ENCODE measurements at regions not wholly inside any gene's neighbourhood (a gene's known extent, or its start where the extent isn't known, plus 50 kb on each side); places are given as distances from the start of the nearest gene placed in this dataset.

- DNase-seq, result no peak
Measured at GRCh38 chr12:5200278-5201087, 156.8 kb downstream of the KCNA5 start.

- DNase-seq, result no peak
Measured at GRCh38 chr12:5201554-5202218, 158.0 kb downstream of the KCNA5 start.

GRCh38 chr12:5203274-5203673, 159.6 kb downstream of the KCNA5 start:
- DNase-seq, result no peak

GRCh38 chr12:5203720-5204119, 160.0 kb downstream of the KCNA5 start:
- no peak for DNase-seq

- no peak for DNase-seq
Measured at GRCh38 chr12:5204271-5204670, 160.6 kb downstream of the KCNA5 start.

GRCh38 chr12:5204831-5205230, 161.2 kb downstream of the KCNA5 start:
- no peak for DNase-seq

GRCh38 chr12:5206401-5207175, 162.9 kb downstream of the KCNA5 start:
- peak; percentile 10 to 31 for DNase-seq

- peak; percentile 89 to 96 for DNase-seq
Measured at GRCh38 chr12:5210179-5210922, 166.7 kb downstream of the KCNA5 start.

- no peak for DNase-seq
Measured at GRCh38 chr12:5210923-5211290, 167.2 kb downstream of the KCNA5 start.

GRCh38 chr12:5213336-5213735, 169.7 kb downstream of the KCNA5 start:
- DNase-seq, result no peak

- no peak for DNase-seq
Measured at GRCh38 chr12:5213990-5214389, 170.3 kb downstream of the KCNA5 start.

GRCh38 chr12:5217936-5218335, 174.3 kb downstream of the KCNA5 start:
- DNase-seq, result peak; percentile 35 to 45

- DNase-seq, result no peak
Measured at GRCh38 chr12:5220099-5220498, 176.4 kb downstream of the KCNA5 start.

- DNase-seq, result no peak
Measured at GRCh38 chr12:5220835-5221234, 177.2 kb downstream of the KCNA5 start.

GRCh38 chr12:5222011-5222461, 178.4 kb downstream of the KCNA5 start:
- no peak for DNase-seq

GRCh38 chr12:5222729-5223128, 179.1 kb downstream of the KCNA5 start:
- DNase-seq, result no peak

- DNase-seq, result no peak
Measured at GRCh38 chr12:5223881-5224280, 180.2 kb downstream of the KCNA5 start.

GRCh38 chr12:5226581-5226980, 182.9 kb downstream of the KCNA5 start:
- DNase-seq, result no peak

GRCh38 chr12:5227708-5228373, 184.2 kb downstream of the KCNA5 start:
- DNase-seq, result no peak

- no peak for DNase-seq
Measured at GRCh38 chr12:5230156-5230555, 186.5 kb downstream of the KCNA5 start.

- peak in 1 of 2 experiments; percentile 40 for DNase-seq
Measured at GRCh38 chr12:5230861-5231260, 187.2 kb downstream of the KCNA5 start.

- DNase-seq, result no peak
Measured at GRCh38 chr12:5232291-5232690, 188.6 kb downstream of the KCNA5 start.

Data from cerebellar nuclear complex (tissue), 1 donor.